PC-3 (cell line): ENCODE measurements at regions not wholly inside any gene's neighbourhood (a gene's known extent, or its start where the extent isn't known, plus 50 kb on each side); places are given as distances from the start of the nearest gene placed in this dataset.
A peak's percentile ranks its signal among the peaks of the same experiment; 100 is the strongest.

Experiments used
- ATAC-seq: fragments of 200-7000 bp; cut with Tn5 transposase; 2 replicates; pipeline ENCODE4 v1.9.1; 2020; ENCODE audit warnings: mild to moderate bottlenecking, moderate library complexity
- BruUV-seq: library from RNA; stranded (reverse); fragments of 400-500 nt; replicated peaks from 2 replicates; lab custom pipeline; 2021; lab: Mats Ljungman, UMichigan
- CTCF ChIA-PET: fragments of 300-600 bp; sonication (Branson Sonifier 250); formaldehyde crosslinking; loops from one replicate; lab custom pipeline; 2022; ENCODE audit warnings: antibody characterized with exemption; lab: Charles Lee
- POLR2A ChIA-PET: fragments of 300-600 bp; sonication (Branson Sonifier 250); formaldehyde crosslinking; loops from one replicate; lab custom pipeline; 2022; ENCODE audit warnings: antibody characterized with exemption; ENCODE audit not compliant: unreplicated experiment; lab: Charles Lee
- DNase-seq: peaks from one replicate; pipeline ENCODE4 v3.0.0-alpha.2; 2015
- H2AFZ ChIP-seq: fragments of 300-600 bp; sonication (generic); 2 replicates; pipeline ENCODE4 v1.6.0; 2016; ENCODE audit warnings: antibody characterized with exemption, low read length
- H3F3A ChIP-seq: fragments of 300-600 bp; sonication (generic); one replicate; pipeline ENCODE4 v1.6.0; 2017; ENCODE audit warnings: antibody characterized with exemption, low read length, control low read depth, mild to moderate bottlenecking; ENCODE audit not compliant: unreplicated experiment
- H3K27ac ChIP-seq: fragments of 300-600 bp; sonication (generic); 2 replicates; pipeline ENCODE4 v1.5.1; 2016; ENCODE audit warnings: mild to moderate bottlenecking, low read length
- H3K27me3 ChIP-seq: fragments of 300-600 bp; sonication (generic); 2 replicates; pipeline ENCODE4 v1.6.1; 2016; ENCODE audit warnings: low read length, mixed read lengths
- H3K36me3 ChIP-seq: fragments of 300-600 bp; sonication (generic); 2 replicates; pipeline ENCODE4 v1.6.1; 2016; ENCODE audit warnings: low read depth, mixed run types, low read length, mixed read lengths
- H3K4me1 ChIP-seq: fragments of 300-600 bp; sonication (generic); 2 replicates; pipeline ENCODE4 v1.5.1; 2016; ENCODE audit warnings: low read length; ENCODE audit not compliant: insufficient read depth
- H3K4me2 ChIP-seq: fragments of 300-600 bp; sonication (generic); 2 replicates; pipeline ENCODE4 v1.6.0; 2016; ENCODE audit warnings: low read length
- H3K4me3 ChIP-seq: fragments of 300-600 bp; sonication (generic); 2 replicates; pipeline ENCODE4 v1.5.1; 2016; ENCODE audit warnings: mild to moderate bottlenecking, low read length, mixed read lengths
- H3K79me2 ChIP-seq: fragments of 300-600 bp; sonication (generic); 2 replicates; pipeline ENCODE4 v1.6.1; 2017; ENCODE audit warnings: low read length, mixed read lengths
- H3K9ac ChIP-seq: fragments of 300-600 bp; sonication (generic); 2 replicates; pipeline ENCODE4 v1.6.0; 2016; ENCODE audit warnings: mild to moderate bottlenecking, low read length
- H3K9me2 ChIP-seq: fragments of 300-600 bp; sonication (generic); replicated peaks from 2 replicates; pipeline ENCODE4 v1.6.1; 2016; ENCODE audit warnings: mixed run types, low read length, mixed read lengths
- H3K9me3 ChIP-seq: fragments of 300-600 bp; sonication (generic); 2 replicates; pipeline ENCODE4 v1.6.1; 2016; ENCODE audit warnings: low read length, mixed read lengths
- H4K20me1 ChIP-seq: fragments of 300-600 bp; sonication (generic); 2 replicates; pipeline ENCODE4 v1.6.1; 2016; ENCODE audit warnings: low read length, mixed read lengths
- CTCF ChIP-seq: fragments of 300-600 bp; sonication (generic); conservative IDR thresholded peaks from 2 replicates; pipeline ENCODE4 v1.5.1; 2017; ENCODE audit warnings: antibody characterized with exemption, low read depth, mild to moderate bottlenecking, low read length
- EZH2 ChIP-seq: fragments of 300-600 bp; sonication (generic); IDR thresholded peaks from one replicate; pipeline ENCODE4 v1.6.1; 2017; ENCODE audit warnings: antibody characterized with exemption, mild to moderate bottlenecking, low read length; ENCODE audit not compliant: unreplicated experiment
- EZH2phosphoT487 ChIP-seq: fragments of 300-600 bp; sonication (generic); IDR thresholded peaks from 2 replicates; pipeline ENCODE4 v1.6.1; 2018; ENCODE audit warnings: mild to moderate bottlenecking, antibody characterized with exemption, low read length, borderline replicate concordance
- intact Hi-C: fragments of 100-400 bp; cut with micrococcal nuclease; formaldehyde crosslinking; loops from 2 replicates; pipeline ENCODE4 v1.9.0; 2023

DNA sequence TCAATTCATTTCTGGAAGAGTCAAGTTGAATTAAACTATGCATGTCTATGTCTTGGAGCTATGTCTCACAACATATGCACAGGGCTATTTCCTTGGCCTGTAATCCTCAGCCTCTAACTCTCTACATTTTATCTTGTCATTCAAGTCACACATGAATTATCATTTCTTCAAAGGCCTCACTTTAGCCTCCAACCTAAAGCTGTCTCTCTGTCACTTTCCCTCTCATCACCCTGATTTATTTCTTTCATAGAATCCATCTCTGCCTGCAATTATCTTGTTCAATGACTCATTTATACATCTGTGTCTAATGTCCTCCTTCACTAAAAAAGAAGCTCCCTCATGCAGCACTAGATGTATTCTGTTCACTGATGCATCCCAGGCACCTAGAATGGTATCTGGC is 614.2 kb upstream of the REG3G start:
- no peaks in the 10 kb centered on the region for H3F3A ChIP-seq
- no peaks in the 10 kb centered on the region for H3K9me2 ChIP-seq
- H3K79me2 ChIP-seq, result no peaks in the 10 kb centered on the region
- no peak overlapping the region for H3K27ac ChIP-seq
- H3K4me2 ChIP-seq, result no peak overlapping the region
- H3K9me3 ChIP-seq, result no peaks in the 10 kb centered on the region
- H2AFZ ChIP-seq, result no peak overlapping the region
- H3K36me3 ChIP-seq, result no peaks in the 10 kb centered on the region
- POLR2A ChIA-PET, result no interaction called here
- TF ChIP-seq CTCF, result no peak
- no peak overlapping the region for H3K9ac ChIP-seq
- H3K4me3 ChIP-seq, result no peak overlapping the region
- intact Hi-C loops, result no loop called here
- no peak for DNase-seq
- H3K27me3 ChIP-seq, result no peaks in the 10 kb centered on the region
- CTCF ChIA-PET, result no interaction called here
- no peaks in the 10 kb centered on the region for H3K4me1 ChIP-seq
- H4K20me1 ChIP-seq, result no peaks in the 10 kb centered on the region
- ATAC-seq, result no peak
- no TSS peak for BruUV-seq

DNA sequence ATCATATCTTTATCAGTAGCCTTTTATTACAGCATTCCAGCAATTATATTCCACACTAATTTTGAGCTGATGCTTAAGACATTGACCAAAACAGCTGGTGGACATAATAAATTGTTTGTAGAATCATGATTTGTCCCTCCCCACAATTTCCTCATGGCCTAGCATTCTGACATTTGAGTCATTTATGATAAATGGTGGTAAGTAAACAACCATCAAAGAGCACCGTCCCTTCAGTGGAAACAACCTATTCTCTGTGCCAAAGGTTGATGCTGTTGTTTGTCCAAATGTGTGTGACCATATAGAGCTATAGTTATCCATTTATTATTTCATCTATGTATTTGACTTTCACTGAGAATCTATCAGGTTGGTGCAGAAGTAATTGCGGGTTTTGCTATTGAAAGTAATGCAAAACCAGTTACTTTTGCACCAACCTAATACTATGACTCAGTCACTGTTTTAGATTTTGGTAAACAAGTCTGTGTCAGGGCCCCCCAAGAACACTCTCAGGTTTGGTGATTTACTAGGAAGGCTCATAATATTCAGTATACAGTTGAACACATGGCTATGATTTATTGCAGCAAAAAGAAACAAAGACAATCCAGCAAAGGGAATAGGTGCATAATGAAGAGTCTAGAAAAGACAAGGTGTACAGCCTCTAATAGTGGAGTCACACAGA is 608.7 kb upstream of the REG3G start:
- no peak overlapping the region for H3K4me2 ChIP-seq
- H3K4me3 ChIP-seq, result no peak overlapping the region
- H3K9me3 ChIP-seq, result no peaks in the 10 kb centered on the region
- POLR2A ChIA-PET, result no interaction called here
- intact Hi-C loops, result no loop called here
- H3K4me1 ChIP-seq, result no peaks in the 10 kb centered on the region
- peak; percentile 6 for DNase-seq
- no peaks in the 10 kb centered on the region for H4K20me1 ChIP-seq
- no peak overlapping the region for H2AFZ ChIP-seq
- no peak overlapping the region for H3K27ac ChIP-seq
- no peaks in the 10 kb centered on the region for H3K9me2 ChIP-seq
- H3K9ac ChIP-seq, result no peak overlapping the region
- ATAC-seq, result no peak
- no peaks in the 10 kb centered on the region for H3K27me3 ChIP-seq
- BruUV-seq, result no TSS peak
- H3F3A ChIP-seq, result no peaks in the 10 kb centered on the region
- no peak for TF ChIP-seq EZH2phosphoT487
- TF ChIP-seq CTCF, result no peak
- CTCF ChIA-PET, result no interaction called here
- H3K36me3 ChIP-seq, result no peaks in the 10 kb centered on the region
- H3K79me2 ChIP-seq, result no peaks in the 10 kb centered on the region

DNA sequence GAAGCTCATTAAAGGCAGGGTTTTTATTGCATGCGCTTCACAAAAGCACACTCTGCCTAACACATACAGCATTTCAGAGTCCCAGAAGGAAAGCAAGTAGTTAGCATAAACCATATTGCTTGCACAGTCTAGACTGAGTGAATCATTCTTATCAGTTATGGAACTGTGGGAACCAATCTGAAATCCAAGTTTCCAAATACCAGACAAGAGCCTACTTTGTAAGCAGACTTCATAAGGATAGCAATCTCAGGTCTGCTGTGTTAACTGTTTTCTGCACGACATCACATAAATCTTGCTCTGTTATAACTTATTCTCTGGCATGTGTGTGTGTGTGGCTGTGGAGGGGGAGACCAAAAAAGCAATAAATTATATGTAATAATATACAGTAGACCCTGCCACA is 608.1 kb upstream of the REG3G start:
- Histone ChIP-seq H3K9ac (no peak overlapping the region), H3K9me3 (no peaks in the 10 kb centered on the region), H3F3A (no peaks in the 10 kb centered on the region), H3K27me3 (no peaks in the 10 kb centered on the region), H4K20me1 (no peaks in the 10 kb centered on the region), H3K36me3 (no peaks in the 10 kb centered on the region), H3K4me1 (no peaks in the 10 kb centered on the region), H3K27ac (no peak overlapping the region), H3K79me2 (no peaks in the 10 kb centered on the region), H3K4me2 (no peak overlapping the region), H2AFZ (no peak overlapping the region), H3K4me3 (no peak overlapping the region), H3K9me2 (no peaks in the 10 kb centered on the region)
- ChIA-PET POLR2A (no interaction called here), CTCF (no interaction called here)
- no peak for ATAC-seq
- intact Hi-C loops, result no loop called here
- DNase-seq, result no peak
- BruUV-seq, result no TSS peak
- no peak for TF ChIP-seq CTCF
- TF ChIP-seq EZH2phosphoT487, result no peak
- no peak for TF ChIP-seq EZH2
